NB4 (cell line): ENCODE measurements at regions not wholly inside any gene's neighbourhood (a gene's known extent, or its start where the extent isn't known, plus 50 kb on each side); places are given as distances from the start of the nearest gene placed in this dataset.

Experiments
- CTCF ChIP-seq: IDR thresholded peaks from one replicate; pipeline ENCODE4 v1.5.1; 2012; ENCODE audit warnings: low read depth, low read length
- POLR2A ChIP-seq: IDR thresholded peaks from 2 replicates; pipeline ENCODE4 v1.6.1; 2011; ENCODE audit warnings: mild to moderate bottlenecking; ENCODE audit not compliant: insufficient read length; ENCODE audit errors: extremely low read depth

GRCh38 chr11:114977651-114978050, 299.3 kb downstream of the NXPE2 start:
- TF ChIP-seq CTCF (no peak), POLR2A (no peak)
